CD4-positive, CD25-positive, alpha-beta regulatory T cell (primary cell): ENCODE measurements at regions not wholly inside any gene's neighbourhood (a gene's known extent, or its start where the extent isn't known, plus 50 kb on each side); places are given as distances from the start of the nearest gene placed in this dataset.
A peak's percentile ranks its signal among the peaks of the same experiment; 100 is the strongest.

Experiments
- ATAC-seq, 2 donors: fragments of 150-1000 bp; cut with Tn5 transposase; one replicate each; pipeline ENCODE4 v1.10.0; 2021; ENCODE audit warnings: low read depth in 2 of 2, moderate number of reproducible peaks in 2 of 2, moderate library complexity in 1 of 2
- DNase-seq, 3 donors: peaks; one replicate each; pipeline versions ENCODE4 v3.0.0 to v3.0.0-alpha.2; 2012 to 2022; ENCODE audit warnings: mixed read lengths in 1 of 3
- H3K27ac ChIP-seq: one replicate; pipeline ENCODE4 v1.7.0; 2013; ENCODE audit warnings: mild to moderate bottlenecking, low read length; ENCODE audit not compliant: insufficient read depth, poor library complexity, severe bottlenecking
- H3K27me3 ChIP-seq: one replicate; pipeline ENCODE4 v1.7.0; 2013; ENCODE audit warnings: low read length; ENCODE audit not compliant: control insufficient read depth, insufficient read depth
- H3K36me3 ChIP-seq: one replicate; pipeline ENCODE4 v1.7.0; 2013; ENCODE audit warnings: mild to moderate bottlenecking, low read length, moderate library complexity; ENCODE audit not compliant: control insufficient read depth, insufficient read depth
- H3K4me1 ChIP-seq: 2 replicates; pipeline ENCODE4 v1.7.0; 2013; ENCODE audit warnings: mild to moderate bottlenecking, low read length; ENCODE audit not compliant: insufficient read depth, control insufficient read depth, poor library complexity, severe bottlenecking
- H3K4me3 ChIP-seq: one replicate; pipeline ENCODE4 v1.7.0; 2013; ENCODE audit warnings: low read depth, mild to moderate bottlenecking, low read length, moderate library complexity
- H3K9me3 ChIP-seq, 2 experiments: 1 replicate in 1 of 2; 2 replicates in 1 of 2; pipeline ENCODE4 v1.7.0; 2013; ENCODE audit warnings: low read length in 2 of 2, mild to moderate bottlenecking in 1 of 2, moderate library complexity in 1 of 2; ENCODE audit not compliant: control insufficient read depth in 2 of 2
- H3K27ac Mint-ChIP-seq, 3 donors: one replicate each; pipeline ENCODE4 v1.8.0; 2020 to 2022; ENCODE audit warnings: mild to moderate bottlenecking in 3 of 3, mixed read lengths in 3 of 3, moderate library complexity in 2 of 3
- H3K27me3 Mint-ChIP-seq: one replicate; pipeline ENCODE4 v1.8.0; 2022; ENCODE audit warnings: mild to moderate bottlenecking, mixed read lengths
- H3K36me3 Mint-ChIP-seq: one replicate; pipeline ENCODE4 v1.8.0; 2020; ENCODE audit warnings: mixed read lengths
- H3K4me1 Mint-ChIP-seq, 4 donors: one replicate each; pipeline ENCODE4 v1.8.0; 2020 to 2022; ENCODE audit warnings: mixed read lengths in 4 of 4, mild to moderate bottlenecking in 1 of 4
- H3K4me3 Mint-ChIP-seq, 4 donors: one replicate each; pipeline ENCODE4 v1.8.0; 2020 to 2022; ENCODE audit warnings: mild to moderate bottlenecking in 4 of 4, mixed read lengths in 4 of 4, moderate library complexity in 3 of 4
- H3K9me3 Mint-ChIP-seq, 7 donors: one replicate each; pipeline ENCODE4 v1.8.0; 2020 to 2022; ENCODE audit warnings: mixed read lengths in 7 of 7, mild to moderate bottlenecking in 3 of 7, moderate library complexity in 2 of 7

DNA sequence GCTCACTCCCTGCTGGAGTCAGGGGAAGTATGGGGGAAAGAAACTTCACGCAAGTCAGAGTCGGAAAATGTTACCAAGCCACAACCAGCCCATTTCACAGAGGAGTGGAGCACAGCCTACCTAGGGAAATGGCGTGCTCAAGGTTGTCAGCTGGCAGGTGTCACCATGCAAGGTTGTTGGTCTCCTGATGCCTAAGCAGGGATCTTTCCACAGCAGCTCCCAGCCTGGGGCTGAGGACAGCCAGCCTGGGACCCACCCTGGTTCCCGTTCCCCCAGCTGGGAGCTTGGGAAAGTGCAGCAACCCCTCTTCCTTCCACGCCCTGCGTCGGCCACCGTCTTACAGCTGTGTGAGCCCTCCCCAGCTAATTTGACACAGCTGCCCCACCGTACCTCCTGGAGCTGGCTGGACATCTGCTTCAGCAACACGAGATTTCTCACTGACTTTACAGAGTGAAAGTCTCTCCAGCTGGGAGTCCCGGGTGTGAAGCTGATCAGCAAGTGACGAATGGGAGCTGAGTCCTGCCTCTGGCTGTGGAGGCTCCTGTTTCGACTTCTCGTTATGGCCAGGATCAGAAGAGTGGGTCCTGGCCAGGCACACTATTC lies 224.6 kb upstream of the RAB4A start:
- H3K9me3 Mint-ChIP-seq: peaks cover 0 to 10% (median 0%) of the 10 kb centered on the region in 7 donors
- DNase-seq: no peak
- no peaks in the 10 kb centered on the region for H3K36me3 ChIP-seq
- no peak overlapping the region for H3K4me3 Mint-ChIP-seq
- peaks cover 24% of the 10 kb centered on the region for H3K27me3 Mint-ChIP-seq
- no peak for ATAC-seq
- H3K4me3 ChIP-seq: no peak overlapping the region
- H3K4me1 Mint-ChIP-seq: peaks cover 0 to 3% (median 1%) of the 10 kb centered on the region in 4 donors
- H3K27ac Mint-ChIP-seq: no peak overlapping the region
- no peaks in the 10 kb centered on the region for H3K9me3 ChIP-seq
- no peak overlapping the region for H3K27ac ChIP-seq
- no peaks in the 10 kb centered on the region for H3K27me3 ChIP-seq
- no peaks in the 10 kb centered on the region for H3K4me1 ChIP-seq
- no peaks in the 10 kb centered on the region for H3K36me3 Mint-ChIP-seq

DNA sequence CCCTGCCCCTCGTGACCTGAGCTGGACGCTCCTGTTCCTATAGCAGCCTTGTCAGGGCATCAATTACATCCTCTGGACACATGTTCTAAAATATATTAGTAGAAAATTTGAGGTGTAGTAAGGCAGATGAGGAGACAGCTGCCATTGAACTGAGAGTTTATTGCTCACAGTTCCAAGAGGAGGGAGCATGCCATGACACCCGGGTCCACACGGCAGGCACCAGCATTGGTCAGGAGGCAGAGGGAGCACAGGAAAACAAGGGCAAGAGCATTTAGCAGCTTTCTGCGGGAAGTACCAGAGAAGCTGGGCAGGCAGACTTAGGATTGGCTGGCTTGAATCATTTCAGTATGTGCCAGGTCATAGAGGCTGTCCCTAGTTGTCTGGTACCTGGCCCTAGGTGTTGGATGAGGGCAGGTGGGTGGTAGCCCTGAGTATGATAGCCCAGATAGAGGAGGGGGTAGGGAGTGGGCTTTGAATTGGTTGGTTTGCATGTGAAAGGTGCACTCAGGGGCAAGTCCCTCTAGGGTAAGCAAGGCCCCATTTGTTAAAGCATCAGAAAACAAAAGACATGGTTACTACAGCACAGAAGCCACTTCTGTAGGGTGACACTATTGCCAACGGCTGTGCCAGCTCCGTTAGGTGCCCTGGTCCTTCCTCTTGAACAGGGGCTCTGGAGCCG lies 223.6 kb upstream of the RAB4A start:
- no peak overlapping the region for H3K4me3 Mint-ChIP-seq
- ATAC-seq (no peak), DNase-seq (no peak)
- H3K4me1 Mint-ChIP-seq: peaks cover 0 to 7% (median 2%) of the 10 kb centered on the region in 4 donors
- H3K36me3 Mint-ChIP-seq: no peaks in the 10 kb centered on the region
- no peak overlapping the region for H3K27ac Mint-ChIP-seq
- no peaks in the 10 kb centered on the region for H3K27me3 ChIP-seq
- H3K4me3 ChIP-seq: no peak overlapping the region
- no peak overlapping the region for H3K27ac ChIP-seq
- H3K4me1 ChIP-seq: no peaks in the 10 kb centered on the region
- H3K27me3 Mint-ChIP-seq: peaks cover 20% of the 10 kb centered on the region
- peaks cover 0 to 14% (median 0%) of the 10 kb centered on the region in 7 donors for H3K9me3 Mint-ChIP-seq
- H3K9me3 ChIP-seq: no peaks in the 10 kb centered on the region
- no peaks in the 10 kb centered on the region for H3K36me3 ChIP-seq

DNA sequence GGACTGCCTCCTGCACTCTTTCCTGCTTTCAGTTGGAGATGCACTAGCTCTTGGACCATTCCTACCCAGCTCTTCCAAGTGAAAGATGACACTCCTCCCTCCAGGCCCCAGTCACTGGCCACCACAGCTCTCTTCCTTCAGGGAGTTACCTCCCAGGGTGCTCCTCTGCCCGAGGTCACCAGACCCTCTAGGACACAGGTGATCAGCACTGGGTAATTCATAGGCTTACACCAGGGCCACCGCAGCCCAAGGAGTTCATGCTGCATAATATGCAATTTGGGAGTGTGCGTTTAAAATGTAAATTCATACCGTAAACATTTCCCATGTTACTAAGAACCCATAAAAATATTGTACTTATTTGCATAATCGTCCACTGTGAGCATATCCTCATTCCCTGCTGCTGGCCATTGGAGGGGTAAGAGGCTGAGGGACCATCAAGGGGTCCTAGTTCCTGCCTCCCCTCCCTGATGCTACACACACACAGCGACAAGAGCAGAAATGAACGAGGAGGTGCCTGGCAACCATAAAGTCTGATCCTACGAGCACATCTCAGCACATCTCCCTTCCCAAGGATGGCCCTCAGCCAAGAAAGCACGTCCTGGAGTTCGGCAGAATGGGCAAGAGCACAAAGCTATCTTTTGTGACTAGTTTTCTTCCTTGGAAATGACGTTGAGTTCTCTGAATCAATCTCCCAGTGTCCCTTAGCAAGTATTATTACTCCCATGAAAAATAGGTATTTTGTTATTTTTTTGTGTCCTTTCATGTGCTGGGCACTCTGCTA lies 222.9 kb upstream of the RAB4A start:
- ATAC-seq: no peak
- Mint-ChIP-seq H3K4me3 (no peak overlapping the region), H3K27ac (no peak overlapping the region), H3K9me3 (peaks cover 0 to 14% (median 1%) of the 10 kb centered on the region in 7 donors), H3K4me1 (peaks cover 0 to 7% (median 2%) of the 10 kb centered on the region in 4 donors), H3K36me3 (no peaks in the 10 kb centered on the region), H3K27me3 (peaks cover 13% of the 10 kb centered on the region)
- Histone ChIP-seq H3K4me3 (no peak overlapping the region), H3K4me1 (no peaks in the 10 kb centered on the region), H3K36me3 (no peaks in the 10 kb centered on the region), H3K27me3 (no peaks in the 10 kb centered on the region), H3K9me3 (no peaks in the 10 kb centered on the region), H3K27ac (no peak overlapping the region)
- DNase-seq: no peak

DNA sequence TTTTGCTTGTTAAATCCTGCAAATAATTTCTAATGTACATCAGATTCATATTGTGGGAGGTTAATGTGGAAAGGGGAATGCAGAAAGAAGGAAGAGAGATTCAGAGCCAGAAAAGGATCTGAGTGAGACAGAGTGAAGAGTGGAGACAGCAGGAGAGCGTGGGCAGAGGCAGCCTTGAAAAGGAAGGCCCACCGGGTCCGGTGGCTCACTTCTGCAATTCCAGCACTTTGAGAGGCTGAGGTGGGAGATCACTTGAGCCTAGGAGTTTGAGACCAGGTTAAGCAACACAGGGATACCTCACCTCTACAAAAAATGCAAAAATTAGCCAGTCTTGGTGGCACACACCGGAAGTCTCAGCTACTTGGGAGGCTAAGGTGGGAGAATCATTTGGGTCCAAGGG lies 222.0 kb upstream of the RAB4A start:
- ATAC-seq (no peak), DNase-seq (no peak)
- Mint-ChIP-seq H3K27me3 (peaks cover 4% of the 10 kb centered on the region), H3K4me1 (peaks cover 0 to 7% (median 2%) of the 10 kb centered on the region in 4 donors), H3K9me3 (peaks cover 0 to 14% (median 4%) of the 10 kb centered on the region in 7 donors), H3K36me3 (no peaks in the 10 kb centered on the region), H3K4me3 (no peak overlapping the region), H3K27ac (no peak overlapping the region)
- no peak overlapping the region for H3K27ac ChIP-seq
- H3K4me3 ChIP-seq: no peak overlapping the region
- no peaks in the 10 kb centered on the region for H3K4me1 ChIP-seq
- no peaks in the 10 kb centered on the region for H3K36me3 ChIP-seq
- H3K27me3 ChIP-seq: no peaks in the 10 kb centered on the region
- no peaks in the 10 kb centered on the region for H3K9me3 ChIP-seq

DNA sequence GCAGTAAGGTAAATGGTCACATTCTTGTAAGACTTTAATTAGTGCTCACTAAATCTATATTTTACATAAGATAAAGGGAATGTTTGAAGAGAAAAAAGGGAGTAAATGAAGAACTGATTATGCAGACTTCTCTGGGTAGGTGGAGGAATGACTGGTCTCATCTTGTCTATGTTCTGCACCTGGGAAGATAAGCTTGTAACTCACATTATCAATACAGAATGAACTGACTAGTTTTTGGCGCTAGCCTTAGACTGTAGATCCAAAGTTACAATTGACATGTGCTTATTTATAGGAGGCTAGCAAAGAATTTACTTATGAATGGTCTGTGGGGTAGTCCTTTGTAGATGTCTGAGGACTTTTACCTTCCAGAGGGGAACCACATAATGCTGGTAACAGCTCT lies 214.9 kb upstream of the RAB4A start:
- Histone ChIP-seq H3K4me1 (peaks cover 24% of the 10 kb centered on the region), H3K4me3 (no peak overlapping the region), H3K9me3 (no peaks in the 10 kb centered on the region), H3K36me3 (no peaks in the 10 kb centered on the region), H3K27me3 (no peaks in the 10 kb centered on the region), H3K27ac (no peak overlapping the region)
- Mint-ChIP-seq H3K4me1 (peaks cover 21 to 47% (median 29%) of the 10 kb centered on the region in 4 donors), H3K4me3 (no peak overlapping the region), H3K27ac (no peak overlapping the region), H3K27me3 (no peaks in the 10 kb centered on the region), H3K36me3 (peaks cover 3% of the 10 kb centered on the region), H3K9me3 (peaks cover 0 to 6% (median 0%) of the 10 kb centered on the region in 7 donors)
- no peak for ATAC-seq
- DNase-seq: no peak

GRCh38 chr1:229058111-229058561 lies 212.8 kb upstream of the RAB4A start:
- Mint-ChIP-seq H3K36me3 (peaks cover 3% of the 10 kb centered on the region), H3K4me1 (peaks cover 14 to 47% (median 27%) of the 10 kb centered on the region in 4 donors), H3K27me3 (no peaks in the 10 kb centered on the region), H3K9me3 (peaks cover 0 to 2% (median 0%) of the 10 kb centered on the region in 7 donors), H3K4me3 (peak overlapping the region; percentile 20 to 81 (median 56)), H3K27ac (peak overlapping the region; percentile 33 to 65 (median 40))
- Histone ChIP-seq H3K4me3 (peak overlapping the region; percentile 34), H3K4me1 (peaks cover 24% of the 10 kb centered on the region), H3K9me3 (no peaks in the 10 kb centered on the region), H3K36me3 (no peaks in the 10 kb centered on the region), H3K27ac (no peak overlapping the region), H3K27me3 (no peaks in the 10 kb centered on the region)
- ATAC-seq (peak; percentile 68 to 74), DNase-seq (peak in 2 of 3 donors; percentile 52 to 67)

DNA sequence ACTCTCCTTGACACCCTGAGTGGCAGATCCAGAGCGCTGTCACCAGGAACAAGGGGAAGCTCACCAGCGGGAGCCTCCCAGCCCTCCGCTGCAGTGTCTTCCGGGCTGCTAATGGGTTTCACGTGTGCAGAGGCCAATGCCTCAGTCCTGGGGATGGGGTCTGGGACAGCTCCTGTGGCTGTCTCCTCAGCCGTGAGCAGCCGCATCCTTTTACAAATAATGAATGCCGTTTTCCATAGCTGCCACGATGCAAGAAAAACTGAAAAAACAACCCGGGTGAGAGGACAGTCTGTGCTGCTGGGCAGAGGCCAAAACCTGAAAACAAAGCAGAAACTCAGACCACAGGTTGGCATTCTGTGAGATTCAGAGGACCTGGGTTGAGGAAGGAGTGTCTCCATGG lies 212.2 kb upstream of the RAB4A start:
- H3K4me3 Mint-ChIP-seq: peak overlapping the region in 3 of 4 donors; percentile 20 to 81 (median 76)
- H3K9me3 Mint-ChIP-seq: no peaks in the 10 kb centered on the region
- no peak for ATAC-seq

More for the DNA sequence above, 212.2 kb upstream of the RAB4A start:
- Histone ChIP-seq H3K27ac (no peak overlapping the region), H3K4me3 (no peak overlapping the region), H3K27me3 (no peaks in the 10 kb centered on the region), H3K36me3 (no peaks in the 10 kb centered on the region), H3K9me3 (no peaks in the 10 kb centered on the region), H3K4me1 (peaks cover 24% of the 10 kb centered on the region)
- Mint-ChIP-seq H3K36me3 (peaks cover 3% of the 10 kb centered on the region), H3K4me1 (peaks cover 14 to 47% (median 27%) of the 10 kb centered on the region in 4 donors), H3K27me3 (no peaks in the 10 kb centered on the region), H3K27ac (peak overlapping the region in 2 of 3 donors; percentile 32 to 33)
- DNase-seq: no peak
